ENCODE measurements at regions not wholly inside any gene's neighbourhood (a gene's known extent, or its start where the extent isn't known, plus 50 kb on each side); places are given as distances from the start of the nearest gene placed in this dataset.

GRCh38 chr13:74438901-74439300, 304.7 kb upstream of the KLF12 start:
- TF ChIP-seq CTCF (IDR thresholded peaks at IDR 0.05; ENCODE audit: control extremely low read depth, extremely low read depth): no peak
- no peaks in the 10 kb centered on the region for H3K36me3 ChIP-seq (ENCODE audit: control insufficient read depth in 4 of 4, insufficient read depth in 4 of 4, low read length in 4 of 4)
- no peaks in the 10 kb centered on the region for H3K27me3 ChIP-seq (ENCODE audit: control insufficient read depth in 3 of 3, insufficient read depth in 3 of 3, low read length in 2 of 3)
- H3K9ac ChIP-seq (ENCODE audit: insufficient read depth in 1 of 2, low read length in 2 of 2): no peak overlapping the region
- H3K27ac ChIP-seq (ENCODE audit: low read depth in 1 of 2, low read length in 1 of 2): no peak overlapping the region
- peaks cover 0 to 5% (median 0%) of the 10 kb centered on the region in 5 donors for H3K4me1 ChIP-seq (ENCODE audit: control insufficient read depth in 5 of 5, insufficient read depth in 5 of 5, low read length in 5 of 5)
- ATAC-seq (ENCODE audit: insufficient read depth, low FRiP score) (no peak), DNase-seq (peak; percentile 40 to 86 (median 86))
- no peaks in the 10 kb centered on the region for H3K9me3 ChIP-seq (ENCODE audit: control insufficient read depth in 4 of 4, insufficient read depth in 3 of 4, low read length in 3 of 4)
- no peak overlapping the region for H3K4me3 ChIP-seq
- 61 to 68% methylated on average over 3 of the region's 3 CpGs for WGBS, 2 donors

- DNase-seq (no peak), ATAC-seq (ENCODE audit: insufficient read depth, low FRiP score) (no peak)
- Histone ChIP-seq H3K4me1 (ENCODE audit: control insufficient read depth in 5 of 5, insufficient read depth in 5 of 5, low read length in 5 of 5) (peaks cover 0 to 3% (median 0%) of the 10 kb centered on the region in 5 donors), H3K27me3 (ENCODE audit: control insufficient read depth in 3 of 3, insufficient read depth in 3 of 3, low read length in 2 of 3) (no peaks in the 10 kb centered on the region), H3K27ac (ENCODE audit: low read depth in 1 of 2, low read length in 1 of 2) (no peak overlapping the region), H3K36me3 (ENCODE audit: control insufficient read depth in 4 of 4, insufficient read depth in 4 of 4, low read length in 4 of 4) (no peaks in the 10 kb centered on the region), H3K9me3 (ENCODE audit: control insufficient read depth in 4 of 4, insufficient read depth in 3 of 4, low read length in 3 of 4) (no peaks in the 10 kb centered on the region), H3K9ac (ENCODE audit: insufficient read depth in 1 of 2, low read length in 2 of 2) (no peak overlapping the region), H3K4me3 (no peak overlapping the region)
- WGBS, 2 donors: 80 to 91% methylated on average over 2 of the region's 2 CpGs
- TF ChIP-seq CTCF (IDR thresholded peaks at IDR 0.05; ENCODE audit: control extremely low read depth, extremely low read depth): no peak
Observed at GRCh38 chr13:74434782-74435181, 300.6 kb upstream of the KLF12 start.

- no peak overlapping the region for H3K9ac ChIP-seq (ENCODE audit: insufficient read depth in 1 of 2, low read length in 2 of 2)
- no peak for TF ChIP-seq CTCF (IDR thresholded peaks at IDR 0.05; ENCODE audit: control extremely low read depth, extremely low read depth)
- H3K4me3 ChIP-seq: no peak overlapping the region
- H3K36me3 ChIP-seq (ENCODE audit: control insufficient read depth in 4 of 4, insufficient read depth in 4 of 4, low read length in 4 of 4): no peaks in the 10 kb centered on the region
- H3K4me1 ChIP-seq (ENCODE audit: control insufficient read depth in 5 of 5, insufficient read depth in 5 of 5, low read length in 5 of 5): no peaks in the 10 kb centered on the region
- ATAC-seq (ENCODE audit: insufficient read depth, low FRiP score): no peak
- H3K27me3 ChIP-seq (ENCODE audit: control insufficient read depth in 3 of 3, insufficient read depth in 3 of 3, low read length in 2 of 3): no peaks in the 10 kb centered on the region
- DNase-seq: no peak
- no peak overlapping the region for H3K27ac ChIP-seq (ENCODE audit: low read depth in 1 of 2, low read length in 1 of 2)
- H3K9me3 ChIP-seq (ENCODE audit: control insufficient read depth in 4 of 4, insufficient read depth in 3 of 4, low read length in 3 of 4): no peaks in the 10 kb centered on the region
- WGBS, 2 donors: 88 to 94% methylated on average over 3 of the region's 3 CpGs
Observed at GRCh38 chr13:74424455-74424854, 290.3 kb upstream of the KLF12 start.

- no peak overlapping the region for H3K27ac ChIP-seq (ENCODE audit: low read depth in 1 of 2, low read length in 1 of 2)
- H3K4me3 ChIP-seq: no peak overlapping the region
- 86 to 98% methylated on average over 3 of the region's 3 CpGs for WGBS, 2 donors
- no peaks in the 10 kb centered on the region for H3K4me1 ChIP-seq (ENCODE audit: control insufficient read depth in 5 of 5, insufficient read depth in 5 of 5, low read length in 5 of 5)
- DNase-seq: no peak
- no peaks in the 10 kb centered on the region for H3K36me3 ChIP-seq (ENCODE audit: control insufficient read depth in 4 of 4, insufficient read depth in 4 of 4, low read length in 4 of 4)
- no peak for TF ChIP-seq CTCF (IDR thresholded peaks at IDR 0.05; ENCODE audit: control extremely low read depth, extremely low read depth)
- ATAC-seq (ENCODE audit: insufficient read depth, low FRiP score): no peak
- no peaks in the 10 kb centered on the region for H3K27me3 ChIP-seq (ENCODE audit: control insufficient read depth in 3 of 3, insufficient read depth in 3 of 3, low read length in 2 of 3)
- no peaks in the 10 kb centered on the region for H3K9me3 ChIP-seq (ENCODE audit: control insufficient read depth in 4 of 4, insufficient read depth in 3 of 4, low read length in 3 of 4)
- no peak overlapping the region for H3K9ac ChIP-seq (ENCODE audit: insufficient read depth in 1 of 2, low read length in 2 of 2)
Observed at GRCh38 chr13:74423434-74423833, 289.2 kb upstream of the KLF12 start.
